ENCODE measurements at regions not wholly inside any gene's neighbourhood (a gene's known extent, or its start where the extent isn't known, plus 50 kb on each side); places are given as distances from the start of the nearest gene placed in this dataset.

- no peaks in the 10 kb centered on the region for H3K27me3 ChIP-seq (replicated peaks; ENCODE audit: insufficient read depth)
- no peak overlapping the region for H3K4me3 ChIP-seq
These were observed 64.7 kb upstream of the GATA5 start for GRCh38 chr20:62540504-62540903.

GRCh38 chr20:62542862-62543261 is 67.1 kb upstream of the GATA5 start:
- no peaks in the 10 kb centered on the region for H3K4me1 ChIP-seq (replicated peaks)
- TF ChIP-seq CTCF (IDR thresholded peaks at IDR 0.05) = no peak
- no peak for TF ChIP-seq POLR2AphosphoS5 (IDR thresholded peaks at IDR 0.05)
- TF ChIP-seq POLR2A (IDR thresholded peaks at IDR 0.05) = no peak
- no peaks in the 10 kb centered on the region for H3K27me3 ChIP-seq (replicated peaks; ENCODE audit: insufficient read depth)
- intact Hi-C loops (cut with DNase I) = no loop called here
- H3K9me3 ChIP-seq = no peaks in the 10 kb centered on the region
- DNase-seq (ENCODE audit: low spot score) = no peak
- H3K36me3 ChIP-seq = no peaks in the 10 kb centered on the region
- no peak overlapping the region for H3K27ac ChIP-seq
- H3K4me3 ChIP-seq = no peak overlapping the region
- 69% methylated on average over 14 of the region's 14 CpGs for WGBS

More at GRCh38 chr20:62540504-62540903, 64.7 kb upstream of the GATA5 start:
- DNase-seq (ENCODE audit: low spot score) = no peak
- 86% methylated on average over 14 of the region's 14 CpGs for WGBS
- no peaks in the 10 kb centered on the region for H3K36me3 ChIP-seq
- H3K27ac ChIP-seq = no peak overlapping the region
- intact Hi-C loops (cut with DNase I) = no loop called here
- no peaks in the 10 kb centered on the region for H3K9me3 ChIP-seq
- no peak for TF ChIP-seq POLR2AphosphoS5 (IDR thresholded peaks at IDR 0.05)
- no peak for TF ChIP-seq CTCF (IDR thresholded peaks at IDR 0.05)
- no peak for TF ChIP-seq POLR2A (IDR thresholded peaks at IDR 0.05)
- no peaks in the 10 kb centered on the region for H3K4me1 ChIP-seq (replicated peaks)

- no peak for DNase-seq (ENCODE audit: low spot score)
- no peaks in the 10 kb centered on the region for H3K27me3 ChIP-seq (replicated peaks; ENCODE audit: insufficient read depth)
- H3K4me1 ChIP-seq (replicated peaks) = no peaks in the 10 kb centered on the region
- TF ChIP-seq POLR2AphosphoS5 (IDR thresholded peaks at IDR 0.05) (no peak), CTCF (IDR thresholded peaks at IDR 0.05) (no peak), POLR2A (IDR thresholded peaks at IDR 0.05) (no peak)
- H3K36me3 ChIP-seq = no peaks in the 10 kb centered on the region
- whole genome bisulfite sequencing = 83% methylated on average over 27 of the region's 27 CpGs
- H3K27ac ChIP-seq = no peak overlapping the region
- H3K9me3 ChIP-seq = no peaks in the 10 kb centered on the region
- no peak overlapping the region for H3K4me3 ChIP-seq
- intact Hi-C loops (cut with DNase I) = no loop called here
These were observed 67.9 kb upstream of the GATA5 start for GRCh38 chr20:62543470-62544302.

GRCh38 chr20:62544505-62545055 is 68.8 kb upstream of the GATA5 start:
- no peaks in the 10 kb centered on the region for H3K4me1 ChIP-seq (replicated peaks)
- 91% methylated on average over 9 of the region's 9 CpGs for WGBS
- no peak overlapping the region for H3K4me3 ChIP-seq
- no peak for DNase-seq (ENCODE audit: low spot score)
- no peaks in the 10 kb centered on the region for H3K27me3 ChIP-seq (replicated peaks; ENCODE audit: insufficient read depth)
- H3K9me3 ChIP-seq = no peaks in the 10 kb centered on the region
- intact Hi-C loops (cut with DNase I) = no loop called here
- H3K27ac ChIP-seq = no peak overlapping the region
- TF ChIP-seq POLR2A (IDR thresholded peaks at IDR 0.05) (no peak), CTCF (IDR thresholded peaks at IDR 0.05) (no peak), POLR2AphosphoS5 (IDR thresholded peaks at IDR 0.05) (no peak)
- H3K36me3 ChIP-seq = no peaks in the 10 kb centered on the region

- WGBS = 93% methylated on average over 17 of the region's 17 CpGs
- intact Hi-C loops (cut with DNase I) = no loop called here
- Histone ChIP-seq H3K4me1 (replicated peaks) (no peaks in the 10 kb centered on the region), H3K27ac (no peak overlapping the region), H3K4me3 (no peak overlapping the region), H3K36me3 (no peaks in the 10 kb centered on the region), H3K9me3 (no peaks in the 10 kb centered on the region), H3K27me3 (replicated peaks; ENCODE audit: insufficient read depth) (no peaks in the 10 kb centered on the region)
- no peak for DNase-seq (ENCODE audit: low spot score)
- no peak for TF ChIP-seq CTCF (IDR thresholded peaks at IDR 0.05)
- no peak for TF ChIP-seq POLR2AphosphoS5 (IDR thresholded peaks at IDR 0.05)
- TF ChIP-seq POLR2A (IDR thresholded peaks at IDR 0.05) = no peak
These were observed 69.5 kb upstream of the GATA5 start for GRCh38 chr20:62545271-62545670.

Measured in prostate gland (tissue), 2 donors.